Uterus (tissue), 2 donors: ENCODE measurements at regions not wholly inside any gene's neighbourhood (a gene's known extent, or its start where the extent isn't known, plus 50 kb on each side); places are given as distances from the start of the nearest gene placed in this dataset.

Experiments
- CTCF ChIP-seq, 4 experiments: fragments of 200-600 bp in 2 of 4; fragments of 450-650 bp in 2 of 4; sonication (generic) in 2 of 4; IDR thresholded peaks; one replicate each; pipeline ENCODE4 v1.5.1; 2016 to 2019; ENCODE audit warnings: antibody characterized with exemption in 4 of 4, mild to moderate bottlenecking in 2 of 4, moderate library complexity in 1 of 4
- POLR2A ChIP-seq, 2 donors: fragments of 450-650 bp; IDR thresholded peaks; one replicate each; pipeline ENCODE4 v1.6.1; 2016; ENCODE audit warnings: antibody characterized with exemption in 2 of 2, mild to moderate bottlenecking in 1 of 2, moderate library complexity in 1 of 2

- TF ChIP-seq POLR2A (IDR thresholded peaks at IDR 0.05), result no peak
- TF ChIP-seq CTCF (IDR thresholded peaks at IDR 0.05), result no peak
Measured at GRCh38 chr21:15586752-15587427, 142.9 kb upstream of the USP25 start.
